ENCODE measurements at regions not wholly inside any gene's neighbourhood (a gene's known extent, or its start where the extent isn't known, plus 50 kb on each side); places are given as distances from the start of the nearest gene placed in this dataset.
"Not testable (repeated sequence)": the region's sequence is repeated elsewhere in the genome, so short reads cannot be mapped to it uniquely, and the experiment has no call there.

- DNase-seq (ENCODE audit: low spot score), result no peak
Measured at GRCh38 chr2:175353275-175353674, 171.8 kb upstream of the ATP5MC3 start.

DNA sequence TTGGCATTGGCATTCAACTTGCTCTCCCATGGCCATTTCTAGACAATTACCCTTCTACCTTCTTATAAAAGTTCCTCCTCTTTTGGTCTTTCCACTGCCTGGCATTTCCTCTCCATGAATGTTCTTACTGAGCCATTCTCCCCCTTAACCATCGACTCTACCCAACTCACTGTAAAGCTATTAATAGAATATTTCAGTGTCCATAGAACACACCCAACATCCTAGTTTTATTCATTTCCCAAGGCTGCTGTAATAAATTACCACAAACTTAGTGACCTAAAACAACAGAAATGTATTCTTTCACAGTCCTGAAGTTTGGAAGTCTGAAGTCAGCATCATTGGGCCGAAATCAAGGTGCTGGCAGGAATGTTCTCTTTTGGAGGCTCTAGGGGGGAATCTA lies 170.0 kb upstream of the ATP5MC3 start:
- no peak for DNase-seq (ENCODE audit: low spot score)

GRCh38 chr2:175350105-175350504 lies 168.6 kb upstream of the ATP5MC3 start:
- DNase-seq (ENCODE audit: low spot score), result no peak

- no peak for DNase-seq (ENCODE audit: low spot score)
Measured at GRCh38 chr2:175342085-175342484, 160.6 kb upstream of the ATP5MC3 start.

DNA sequence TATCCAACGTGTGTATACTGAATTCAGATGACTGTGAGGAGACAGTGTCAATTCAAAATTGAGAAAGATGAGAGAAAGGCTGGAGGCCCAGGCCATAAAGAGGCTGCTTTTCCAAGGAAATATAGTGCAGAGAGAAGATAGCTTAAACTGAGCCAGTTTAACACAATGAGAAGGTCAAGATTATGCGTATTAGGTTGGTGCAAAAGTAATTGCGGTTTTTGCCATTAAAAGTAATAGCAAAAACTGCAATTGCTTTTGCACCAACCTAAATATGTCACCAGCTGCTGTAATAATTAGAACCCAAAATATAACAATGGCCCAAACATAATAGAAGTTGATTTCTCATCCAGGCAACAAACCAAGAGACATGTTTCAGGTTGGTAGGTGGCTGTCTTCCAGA lies 148.7 kb upstream of the ATP5MC3 start:
- DNase-seq (ENCODE audit: low spot score), result no peak

- no peak for DNase-seq (ENCODE audit: low spot score)
Measured at GRCh38 chr2:175326801-175327200, 145.3 kb upstream of the ATP5MC3 start.

- not testable (repeated sequence) for DNase-seq (ENCODE audit: low spot score)
Measured at GRCh38 chr2:175326164-175326563, 144.7 kb upstream of the ATP5MC3 start.

DNA sequence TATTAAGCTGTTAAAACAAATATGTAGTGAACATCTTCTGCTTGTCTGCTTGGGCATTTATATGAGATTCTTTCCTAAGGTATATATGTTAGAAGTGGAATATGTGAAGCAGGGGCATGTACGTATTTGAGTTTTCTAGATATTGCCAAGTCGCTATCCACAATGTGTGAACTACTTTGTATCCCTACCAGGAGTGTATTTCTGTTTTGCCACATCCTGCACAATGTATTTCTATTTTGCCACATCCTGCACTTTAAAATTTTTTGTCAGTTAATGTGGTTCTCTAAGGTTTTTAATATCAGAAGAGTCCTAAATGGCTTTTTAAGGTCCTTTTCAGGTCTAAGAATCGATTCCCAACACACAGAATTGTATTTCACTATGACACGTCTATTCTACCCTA lies 141.7 kb upstream of the ATP5MC3 start:
- no peak for DNase-seq (ENCODE audit: low spot score)

DNA sequence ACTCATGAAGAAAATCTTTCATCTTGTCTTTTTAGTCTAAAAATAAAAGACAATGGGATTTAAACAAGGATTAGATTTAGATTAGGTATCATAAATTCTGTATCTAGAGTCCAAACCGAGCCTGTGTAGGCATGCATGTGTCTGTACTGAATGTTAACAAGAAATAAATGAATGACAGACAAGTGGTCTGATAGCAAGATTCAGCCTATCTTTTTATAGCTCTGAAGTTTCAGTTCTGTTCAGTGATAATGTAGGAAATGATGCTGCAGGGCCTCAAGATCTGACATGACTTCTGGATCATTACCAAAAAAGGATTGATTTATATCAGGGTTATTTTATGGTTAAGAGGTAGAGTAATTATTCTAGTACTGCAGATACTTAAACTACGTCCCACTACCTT lies 137.0 kb upstream of the ATP5MC3 start:
- DNase-seq (ENCODE audit: low spot score), result no peak

DNA sequence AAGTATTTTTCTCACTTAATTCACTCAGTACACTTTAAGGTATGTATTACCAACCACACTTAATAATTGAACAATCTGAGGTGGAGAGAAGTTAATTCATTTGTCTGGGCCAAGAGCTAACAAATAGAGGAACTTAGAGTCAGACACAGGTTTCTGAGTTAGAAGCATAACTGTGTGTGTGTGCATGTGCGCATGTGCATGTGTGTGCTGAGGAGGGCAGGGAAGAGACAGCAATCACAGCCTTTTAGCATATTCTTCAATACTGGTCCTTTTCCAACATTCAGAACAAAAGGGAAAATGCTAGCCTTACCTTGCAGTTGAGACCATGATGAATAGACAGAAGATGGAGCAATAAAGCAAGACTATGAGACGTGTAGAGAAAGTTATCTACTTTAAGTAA lies 136.2 kb upstream of the ATP5MC3 start:
- DNase-seq (ENCODE audit: low spot score), result no peak

DNA sequence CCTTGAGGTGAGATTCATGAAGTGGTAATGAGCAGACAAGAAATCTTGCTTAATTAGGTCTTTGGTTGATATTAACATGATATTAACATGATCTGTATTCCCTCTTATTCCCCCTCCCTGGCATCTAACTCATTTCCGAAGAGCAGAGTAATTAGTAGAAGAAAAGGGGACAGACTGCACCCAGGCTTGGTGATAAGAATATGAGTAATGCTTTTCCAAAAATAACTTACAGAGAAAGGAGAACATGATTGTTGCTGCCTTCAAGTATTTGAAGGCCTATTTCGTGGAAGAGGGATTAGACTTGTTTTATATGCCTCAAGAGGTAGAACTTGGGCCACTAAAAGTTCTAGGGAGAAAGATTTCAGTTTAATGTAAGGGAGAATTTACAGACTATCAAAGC lies 130.6 kb upstream of the ATP5MC3 start:
- DNase-seq (ENCODE audit: low spot score), result no peak

DNA sequence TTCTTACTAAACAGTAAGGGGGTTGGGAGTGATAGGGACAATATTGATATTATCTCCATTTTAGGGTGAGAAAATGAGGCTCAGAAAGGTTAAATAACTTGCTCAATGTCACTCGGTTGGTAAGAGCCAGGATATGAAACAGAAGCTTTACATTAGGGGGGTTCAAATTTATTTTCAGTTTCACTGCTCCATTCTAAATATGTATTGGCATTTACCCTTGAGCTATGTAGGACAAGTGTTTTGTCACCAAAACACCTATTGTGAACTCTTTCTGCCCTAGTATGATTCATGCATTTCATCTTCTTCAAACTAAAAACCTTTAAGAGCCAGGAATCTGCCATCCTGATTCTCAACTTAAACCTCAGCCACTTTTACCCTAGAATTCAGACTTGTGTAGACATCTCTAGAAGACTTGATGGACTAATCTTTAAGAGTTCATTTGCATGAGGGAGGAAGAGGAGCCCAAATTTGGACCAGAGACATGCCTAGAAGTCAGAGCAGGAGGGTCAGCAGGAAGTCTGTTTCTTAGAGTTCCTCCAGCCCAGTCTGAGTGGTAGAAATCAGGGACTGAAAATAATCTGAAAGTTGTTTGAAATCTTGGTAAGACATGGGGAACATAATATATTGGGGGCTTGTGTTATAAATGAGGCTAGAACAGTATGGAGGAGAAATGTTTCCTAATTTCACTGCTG lies 129.4 kb upstream of the ATP5MC3 start:
- DNase-seq (ENCODE audit: low spot score), result no peak

- peak; percentile 11 for DNase-seq (ENCODE audit: low spot score)
Measured at GRCh38 chr2:175309799-175310198, 128.3 kb upstream of the ATP5MC3 start.

DNA sequence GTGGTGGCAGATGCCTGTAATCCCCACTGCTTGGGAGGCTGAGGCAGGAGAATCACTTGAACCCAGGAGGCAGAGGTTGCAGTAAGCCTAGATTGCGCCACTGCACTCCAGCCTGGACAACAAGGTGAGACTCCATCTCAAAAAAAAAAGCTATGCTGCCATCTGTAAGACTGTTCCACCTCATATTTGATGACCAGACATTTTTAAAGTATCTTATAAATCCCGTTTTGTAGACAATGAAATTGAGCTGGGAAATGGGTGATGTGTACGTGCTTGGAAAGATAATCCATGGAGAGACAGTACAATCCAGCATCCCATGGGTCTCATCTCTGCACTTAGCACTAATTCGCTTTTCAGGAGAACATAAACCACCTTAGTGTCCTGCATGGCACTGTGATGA lies 126.5 kb upstream of the ATP5MC3 start:
- no peak for DNase-seq (ENCODE audit: low spot score)

DNA sequence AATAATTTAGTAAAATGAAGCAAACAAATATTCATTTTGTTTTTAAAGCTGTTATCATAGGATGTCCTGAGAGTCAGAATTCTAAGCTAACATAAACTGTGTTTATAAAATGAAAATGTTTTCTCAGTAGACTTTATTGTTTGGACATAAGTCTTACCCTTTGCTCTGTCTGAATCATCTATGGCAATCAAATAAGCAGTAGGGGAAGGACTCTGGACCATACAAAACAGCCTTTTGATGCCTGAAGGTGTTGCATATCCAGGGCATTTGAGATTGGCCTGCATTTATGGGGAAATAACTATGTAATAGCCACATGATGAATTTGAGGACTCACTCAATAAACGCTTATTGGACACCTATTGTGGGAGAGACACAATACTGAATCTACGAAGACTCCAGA lies 123.0 kb upstream of the ATP5MC3 start:
- DNase-seq (ENCODE audit: low spot score), result no peak

DNA sequence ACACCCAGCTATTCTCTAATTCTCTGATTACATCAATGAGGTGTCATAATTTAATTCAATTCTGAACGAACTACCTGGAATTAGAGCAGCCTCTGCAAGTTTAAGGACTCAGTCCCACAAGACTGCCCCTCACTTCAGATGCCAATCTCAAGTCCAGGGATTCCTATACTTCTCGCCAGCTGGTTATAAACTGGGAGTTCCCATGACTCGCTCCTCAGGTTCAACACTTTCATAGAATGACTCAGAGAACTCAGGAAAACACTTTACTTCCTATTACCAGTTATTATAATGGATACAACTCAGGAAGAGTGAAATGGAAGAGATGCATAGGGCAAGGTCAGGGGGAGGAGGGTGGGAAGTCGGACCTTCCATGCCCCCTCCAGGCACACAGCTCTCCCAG lies 112.3 kb upstream of the ATP5MC3 start:
- peak; percentile 81 for DNase-seq (ENCODE audit: low spot score)

DNA sequence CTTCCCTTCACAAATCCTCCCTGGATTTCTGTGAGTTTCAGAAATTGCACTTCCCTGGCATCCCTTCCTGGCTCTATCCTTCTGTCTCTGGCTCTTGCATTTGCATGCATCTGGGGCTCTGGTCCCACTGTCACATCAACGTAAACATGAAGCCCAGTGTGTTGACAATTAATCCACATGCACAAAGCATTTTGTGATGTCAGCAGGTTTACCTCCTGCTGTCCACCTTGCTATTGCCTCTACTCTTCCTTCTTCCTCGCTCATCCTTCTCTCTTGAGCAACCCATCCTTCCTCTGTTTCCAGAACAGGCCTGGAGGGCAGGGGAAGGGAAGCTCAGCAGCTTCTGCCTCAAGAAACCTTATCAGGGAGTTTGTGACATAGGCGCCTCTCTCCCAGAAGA lies 111.7 kb upstream of the ATP5MC3 start:
- no peak for DNase-seq (ENCODE audit: low spot score)

GRCh38 chr2:175282886-175283285 lies 101.4 kb upstream of the ATP5MC3 start:
- no peak for DNase-seq (ENCODE audit: low spot score)

- DNase-seq (ENCODE audit: low spot score), result peak; percentile 54
Measured at GRCh38 chr2:175282300-175282699, 100.8 kb upstream of the ATP5MC3 start.

DNA sequence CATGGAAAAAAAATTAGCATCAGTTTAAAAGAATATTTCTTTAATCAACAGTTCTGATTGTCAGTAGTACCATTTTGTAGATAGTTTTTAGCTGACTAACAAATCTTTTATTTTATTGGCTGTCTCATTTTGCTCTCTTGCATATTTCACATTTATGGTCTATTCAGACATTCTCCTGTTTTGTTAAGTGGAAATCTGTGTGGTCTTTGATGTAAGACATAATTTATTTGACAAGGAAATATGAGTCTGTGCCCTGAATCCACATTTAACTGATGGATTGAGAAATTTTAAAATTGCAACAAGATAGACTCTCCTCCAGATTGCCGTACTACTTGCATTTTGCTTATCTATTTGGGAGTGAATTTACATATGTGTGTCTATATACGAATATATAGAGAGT lies 96.3 kb upstream of the ATP5MC3 start:
- no peak for DNase-seq (ENCODE audit: low spot score)

DNA sequence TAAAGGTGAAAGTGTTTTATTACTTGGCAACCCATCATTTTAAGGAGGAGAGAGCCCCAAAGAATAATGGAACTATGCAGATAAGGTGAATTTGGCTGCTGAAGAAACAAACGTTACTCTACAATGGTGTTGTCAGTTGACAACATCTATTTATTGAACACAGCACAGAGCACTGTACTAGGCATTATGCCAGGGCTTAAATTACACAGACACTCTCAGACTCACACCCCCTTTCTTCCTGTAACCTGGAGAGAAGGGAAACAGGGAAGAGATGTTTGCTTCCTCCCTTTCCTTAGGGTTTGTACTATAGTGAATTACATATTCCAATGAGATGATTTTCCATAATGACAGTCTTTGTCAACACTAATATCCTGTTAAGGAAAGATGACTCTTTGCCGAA lies 94.0 kb upstream of the ATP5MC3 start:
- no peak for DNase-seq (ENCODE audit: low spot score)

DNA sequence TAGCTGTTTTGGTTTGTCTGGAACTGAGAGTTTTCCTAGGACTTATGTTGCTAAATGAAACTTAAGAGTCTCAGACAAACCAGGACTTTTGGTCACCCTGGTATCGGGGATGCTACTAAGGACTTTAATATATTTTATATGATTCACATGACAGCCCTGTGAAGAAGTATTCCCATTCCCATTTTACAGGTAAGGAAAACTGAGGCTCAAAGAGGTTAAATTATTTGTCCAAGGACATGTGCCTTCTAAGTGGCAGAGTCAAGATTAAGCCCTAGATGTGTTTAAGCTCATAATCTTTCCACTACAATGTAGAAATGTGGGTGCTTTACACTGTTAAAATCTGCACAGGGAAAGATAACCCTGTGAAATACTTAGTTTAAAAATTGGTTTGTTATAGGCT lies 77.7 kb upstream of the ATP5MC3 start:
- DNase-seq (ENCODE audit: low spot score), result no peak

DNA sequence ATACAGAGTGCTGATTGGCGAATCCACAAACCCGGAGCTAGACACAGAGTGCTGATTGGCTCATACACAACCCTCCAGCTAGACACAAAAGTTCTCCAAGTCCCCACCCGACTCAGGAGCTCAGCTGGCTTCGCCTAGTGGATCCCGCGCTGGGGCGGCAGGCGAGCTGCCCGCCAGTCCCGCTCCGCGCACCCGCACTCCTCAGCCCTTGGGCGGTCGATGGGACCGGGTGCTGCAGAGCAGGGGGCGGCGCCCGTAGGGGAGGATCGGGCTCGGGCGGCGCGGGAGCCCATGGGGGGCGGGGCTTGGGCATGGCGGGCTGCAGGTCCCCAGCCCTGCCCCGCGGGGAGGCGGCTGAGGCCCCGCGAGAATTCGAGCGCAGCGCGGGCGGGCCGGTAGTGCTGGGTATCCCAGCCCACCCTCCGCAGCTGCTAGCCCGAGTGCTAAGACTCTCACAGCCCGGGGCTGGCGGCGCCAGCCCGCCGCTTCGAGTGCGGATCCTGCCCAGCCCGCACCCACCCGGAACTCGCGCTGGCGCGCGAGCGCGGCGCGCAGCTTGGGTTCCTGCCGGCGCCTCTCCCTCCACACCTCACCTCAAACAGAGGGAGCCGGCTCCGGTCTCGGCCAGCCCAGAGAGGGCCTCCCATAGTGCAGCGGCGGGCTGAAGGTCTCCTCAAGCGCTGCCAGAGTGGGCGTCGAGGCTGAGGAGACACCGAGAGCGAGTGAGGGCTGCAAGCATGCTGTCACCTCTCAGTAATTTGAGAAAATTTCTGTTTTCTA lies 75.5 kb upstream of the ATP5MC3 start:
- DNase-seq (ENCODE audit: low spot score), result no peak

DNA sequence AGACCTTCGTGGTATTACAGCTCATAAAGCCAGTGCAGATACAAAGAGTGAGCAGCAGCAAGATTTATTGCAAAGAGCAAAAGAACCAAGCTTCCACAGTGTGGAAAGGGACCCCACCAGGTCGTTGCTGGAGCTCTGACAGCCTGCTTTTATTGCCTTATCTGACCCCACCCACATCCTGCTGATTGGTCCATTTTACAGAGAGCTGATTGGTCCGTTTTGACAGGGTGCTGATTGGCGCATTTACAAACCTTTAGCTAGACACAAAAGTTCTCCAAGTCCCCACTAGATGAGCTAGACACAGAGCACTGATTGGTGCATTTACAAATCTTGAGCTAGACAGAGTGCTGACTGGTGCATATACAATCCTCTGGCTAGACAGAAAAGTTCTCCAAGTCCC lies 74.9 kb upstream of the ATP5MC3 start:
- DNase-seq (ENCODE audit: low spot score), result not testable (repeated sequence)

Data from kidney tubule cell (primary cell).